Gastrocnemius medialis (tissue), 4 donors: ENCODE measurements at regions not wholly inside any gene's neighbourhood (a gene's known extent, or its start where the extent isn't known, plus 50 kb on each side); places are given as distances from the start of the nearest gene placed in this dataset.

Source experiments
- ATAC-seq, 2 donors: fragments of 150-250 bp; one replicate each; pipeline ENCODE4 v1.9.1; 2016
- DNase-seq, 2 donors: peaks; one replicate each; pipeline ENCODE4 v3.0.0-alpha.2; 2019
- H3K27ac ChIP-seq, 4 donors: fragments of 200-600 bp; sonication (generic); 1 replicate in 1 of 4; 2 replicates in 3 of 4; pipeline ENCODE4 v1.5.1; 2016 to 2018; ENCODE audit warnings: mild to moderate bottlenecking in 2 of 4, moderate library complexity in 1 of 4
- H3K27me3 ChIP-seq, 3 donors: fragments of 200-600 bp; sonication (generic) in 2 of 3; 1 replicate in 1 of 3; 2 replicates in 2 of 3; pipeline versions ENCODE4 v1.5.1 to v1.6.0; 2016 to 2019; ENCODE audit warnings: mild to moderate bottlenecking in 1 of 3, moderate library complexity in 1 of 3
- H3K36me3 ChIP-seq, 2 donors: fragments of 200-600 bp; sonication (generic) in 1 of 2; one replicate each; pipeline ENCODE4 v1.5.1; 2017 to 2018
- H3K4me1 ChIP-seq, 2 donors: fragments of 200-600 bp; sonication (generic) in 1 of 2; one replicate each; pipeline ENCODE4 v1.5.1; 2016 to 2017; ENCODE audit warnings: mild to moderate bottlenecking in 2 of 2
- H3K4me3 ChIP-seq, 4 donors: fragments of 200-600 bp; sonication (generic) in 3 of 4; 1 replicate in 1 of 4; 2 replicates in 3 of 4; pipeline ENCODE4 v1.5.1; 2016 to 2019; ENCODE audit warnings: mild to moderate bottlenecking in 2 of 4
- H3K9me3 ChIP-seq, 3 donors: fragments of 200-600 bp; sonication (generic) in 2 of 3; 1 replicate in 1 of 3; 2 replicates in 2 of 3; pipeline ENCODE4 v1.5.1; 2016 to 2019
- CTCF ChIP-seq, 5 experiments: fragments of 450-650 bp in 3 of 5; fragments of 200-600 bp in 2 of 5; sonication (generic) in 2 of 5; IDR thresholded peaks in 4 of 5; conservative IDR thresholded peaks in 1 of 5; 1 replicate in 4 of 5; 2 replicates in 1 of 5; pipeline ENCODE4 v1.5.1; 2016 to 2019; ENCODE audit warnings: antibody characterized with exemption in 5 of 5, mild to moderate bottlenecking in 3 of 5, moderate library complexity in 3 of 5
- POLR2A ChIP-seq, 2 donors: fragments of 450-650 bp; IDR thresholded peaks; one replicate each; pipeline ENCODE4 v1.6.1; 2017; ENCODE audit warnings: antibody characterized with exemption in 2 of 2, mild to moderate bottlenecking in 2 of 2, moderate library complexity in 2 of 2
- in situ Hi-C, 4 donors: fragments of 200-750 bp; cut with MboI; loops; one replicate each; pipeline versions ENCODE4 v1.15.0 to v1.8.0; 2017; ENCODE audit warnings: low sequenced_read_pairs in 4 of 4
- intact Hi-C: fragments of 100-400 bp; cut with DNase I; formaldehyde crosslinking; loops from one replicate; pipeline ENCODE4 v1.15.1; 2023; ENCODE audit warnings: low total_unique reads

GRCh38 chr7:106778656-106779250 is 86.3 kb upstream of the PIK3CG start:
- DNase-seq (no peak), ATAC-seq (no peak)
- Histone ChIP-seq H3K36me3 (no peaks in the 10 kb centered on the region), H3K27me3 (no peaks in the 10 kb centered on the region), H3K27ac (no peak overlapping the region), H3K4me3 (no peak overlapping the region), H3K9me3 (no peaks in the 10 kb centered on the region), H3K4me1 (no peaks in the 10 kb centered on the region)
- in situ Hi-C loops (no loop called here), intact Hi-C loops (no loop called here)
- TF ChIP-seq POLR2A (IDR thresholded peaks at IDR 0.05) (no peak), CTCF (IDR thresholded peaks at IDR 0.05 in 4 of 5, conservative IDR thresholded peaks at IDR 0.05 in 1 of 5) (no peak)

GRCh38 chr7:106779877-106780276 is 85.2 kb upstream of the PIK3CG start:
- no peak for ATAC-seq
- in situ Hi-C loops: no loop called here

GRCh38 chr7:106781007-106781406 is 84.1 kb upstream of the PIK3CG start:
- ATAC-seq: no peak
- H3K4me1 ChIP-seq: no peaks in the 10 kb centered on the region
- no peak for DNase-seq
- no peak overlapping the region for H3K27ac ChIP-seq
- H3K9me3 ChIP-seq: no peaks in the 10 kb centered on the region
- in situ Hi-C loops (no loop called here), intact Hi-C loops (no loop called here)
- no peaks in the 10 kb centered on the region for H3K36me3 ChIP-seq
- no peak overlapping the region for H3K4me3 ChIP-seq
- no peaks in the 10 kb centered on the region for H3K27me3 ChIP-seq
- TF ChIP-seq CTCF (IDR thresholded peaks at IDR 0.05 in 4 of 5, conservative IDR thresholded peaks at IDR 0.05 in 1 of 5) (no peak), POLR2A (IDR thresholded peaks at IDR 0.05) (no peak)

More at GRCh38 chr7:106779877-106780276, 85.2 kb upstream of the PIK3CG start:
- no peaks in the 10 kb centered on the region for H3K4me1 ChIP-seq
- H3K27ac ChIP-seq: no peak overlapping the region
- no peak overlapping the region for H3K4me3 ChIP-seq
- intact Hi-C loops: no loop called here
- no peaks in the 10 kb centered on the region for H3K9me3 ChIP-seq
- no peaks in the 10 kb centered on the region for H3K27me3 ChIP-seq
- no peak for DNase-seq
- H3K36me3 ChIP-seq: no peaks in the 10 kb centered on the region
- TF ChIP-seq POLR2A (IDR thresholded peaks at IDR 0.05): no peak
- TF ChIP-seq CTCF (IDR thresholded peaks at IDR 0.05 in 4 of 5, conservative IDR thresholded peaks at IDR 0.05 in 1 of 5): no peak

GRCh38 chr7:106781828-106782544 is 83.1 kb upstream of the PIK3CG start:
- in situ Hi-C loops (no loop called here), intact Hi-C loops (no loop called here)
- Histone ChIP-seq H3K4me1 (no peaks in the 10 kb centered on the region), H3K4me3 (no peak overlapping the region), H3K27me3 (no peaks in the 10 kb centered on the region), H3K9me3 (no peaks in the 10 kb centered on the region), H3K36me3 (no peaks in the 10 kb centered on the region), H3K27ac (no peak overlapping the region)
- no peak for TF ChIP-seq CTCF (IDR thresholded peaks at IDR 0.05 in 4 of 5, conservative IDR thresholded peaks at IDR 0.05 in 1 of 5)
- no peak for TF ChIP-seq POLR2A (IDR thresholded peaks at IDR 0.05)
- ATAC-seq (no peak), DNase-seq (no peak)
